Astrocyte of the cerebellum (primary cell): ENCODE measurements at regions not wholly inside any gene's neighbourhood (a gene's known extent, or its start where the extent isn't known, plus 50 kb on each side); places are given as distances from the start of the nearest gene placed in this dataset.

ENCODE experiments used
- DNase-seq: peaks from one replicate; pipeline ENCODE4 v3.0.0-alpha.2; 2011; ENCODE audit warnings: low read depth
- H3K4me3 ChIP-seq: 2 replicates; pipeline ENCODE4 v1.5.1; 2011; ENCODE audit warnings: mild to moderate bottlenecking, low read depth, low read length, moderate library complexity
- CTCF ChIP-seq: IDR thresholded peaks from 2 replicates; pipeline ENCODE4 v1.5.1; 2012; ENCODE audit warnings: low read length, low read depth, moderate library complexity, mild to moderate bottlenecking; ENCODE audit errors: missing control alignments
- in situ Hi-C: cut with HindIII; loops from 2 replicates; pipeline ENCODE4 v1.10.0; 2017; ENCODE audit warnings: low sequenced_read_pairs

- in situ Hi-C loops: no loop called here
- no peak for DNase-seq
- no peak overlapping the region for H3K4me3 ChIP-seq
- no peak for TF ChIP-seq CTCF
These were observed 79.5 kb downstream of the LINGO1 start for GRCh38 chr15:77553257-77553656.

- in situ Hi-C loops: no loop called here
- DNase-seq: no peak
- no peak for TF ChIP-seq CTCF
- no peak overlapping the region for H3K4me3 ChIP-seq
These were observed 80.6 kb downstream of the LINGO1 start for GRCh38 chr15:77552066-77552465.

DNA sequence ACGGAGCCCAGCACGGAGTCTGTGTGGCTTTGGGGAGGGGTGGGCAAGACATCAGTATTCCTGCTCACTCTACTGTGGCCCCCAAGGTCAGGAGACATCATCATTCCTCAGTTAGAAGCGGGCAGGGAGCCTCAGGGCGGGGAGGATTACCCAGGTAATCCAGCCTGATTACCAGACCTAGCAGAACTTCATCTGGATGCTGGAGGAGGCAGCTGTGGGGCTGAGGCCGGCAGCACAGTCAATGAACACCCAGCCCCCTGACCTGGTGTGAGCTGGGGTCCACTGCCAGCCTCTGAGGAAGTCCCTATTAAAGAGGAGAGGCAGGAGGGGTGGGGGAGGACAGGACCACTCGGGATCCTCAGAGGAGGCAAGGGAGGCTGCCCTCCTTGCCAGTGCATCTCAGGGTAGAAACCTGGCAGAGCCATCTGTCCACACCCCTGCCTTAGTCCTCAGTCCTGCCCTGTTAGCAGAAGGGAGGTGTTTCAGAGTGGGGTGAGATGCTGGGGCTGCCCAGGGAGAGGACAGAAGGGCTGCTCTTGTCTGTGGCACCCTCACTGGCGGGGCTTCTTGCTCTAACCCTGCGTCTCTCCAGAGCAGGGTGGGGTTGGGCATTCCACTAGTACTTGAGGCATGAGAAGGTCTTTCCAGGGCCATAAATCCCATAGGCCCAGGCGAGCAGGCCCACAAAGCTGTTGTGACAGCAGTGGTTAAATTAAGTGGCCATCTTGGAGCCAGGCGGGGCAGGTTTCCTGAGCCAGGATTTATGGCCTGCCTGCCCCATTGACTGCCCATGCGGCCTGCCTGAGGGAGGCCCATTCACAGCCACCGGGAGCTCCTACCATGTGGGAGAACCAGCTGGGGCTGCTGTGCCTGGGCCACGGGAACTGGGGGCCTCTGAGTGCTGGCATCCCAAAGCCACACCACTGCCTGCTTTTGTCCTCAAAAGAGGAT is 82.1 kb downstream of the LINGO1 start:
- DNase-seq: no peak
- in situ Hi-C loops: no loop called here
- H3K4me3 ChIP-seq: no peak overlapping the region
- no peak for TF ChIP-seq CTCF

GRCh38 chr15:77549576-77550288 is 83.0 kb downstream of the LINGO1 start:
- H3K4me3 ChIP-seq: no peak overlapping the region
- in situ Hi-C loops: loop anchor here (25.0 kb wide), 1 partner anchor 337 kb away; no protein-coding TSS in a partner anchor
- no peak for TF ChIP-seq CTCF
- DNase-seq: no peak

DNA sequence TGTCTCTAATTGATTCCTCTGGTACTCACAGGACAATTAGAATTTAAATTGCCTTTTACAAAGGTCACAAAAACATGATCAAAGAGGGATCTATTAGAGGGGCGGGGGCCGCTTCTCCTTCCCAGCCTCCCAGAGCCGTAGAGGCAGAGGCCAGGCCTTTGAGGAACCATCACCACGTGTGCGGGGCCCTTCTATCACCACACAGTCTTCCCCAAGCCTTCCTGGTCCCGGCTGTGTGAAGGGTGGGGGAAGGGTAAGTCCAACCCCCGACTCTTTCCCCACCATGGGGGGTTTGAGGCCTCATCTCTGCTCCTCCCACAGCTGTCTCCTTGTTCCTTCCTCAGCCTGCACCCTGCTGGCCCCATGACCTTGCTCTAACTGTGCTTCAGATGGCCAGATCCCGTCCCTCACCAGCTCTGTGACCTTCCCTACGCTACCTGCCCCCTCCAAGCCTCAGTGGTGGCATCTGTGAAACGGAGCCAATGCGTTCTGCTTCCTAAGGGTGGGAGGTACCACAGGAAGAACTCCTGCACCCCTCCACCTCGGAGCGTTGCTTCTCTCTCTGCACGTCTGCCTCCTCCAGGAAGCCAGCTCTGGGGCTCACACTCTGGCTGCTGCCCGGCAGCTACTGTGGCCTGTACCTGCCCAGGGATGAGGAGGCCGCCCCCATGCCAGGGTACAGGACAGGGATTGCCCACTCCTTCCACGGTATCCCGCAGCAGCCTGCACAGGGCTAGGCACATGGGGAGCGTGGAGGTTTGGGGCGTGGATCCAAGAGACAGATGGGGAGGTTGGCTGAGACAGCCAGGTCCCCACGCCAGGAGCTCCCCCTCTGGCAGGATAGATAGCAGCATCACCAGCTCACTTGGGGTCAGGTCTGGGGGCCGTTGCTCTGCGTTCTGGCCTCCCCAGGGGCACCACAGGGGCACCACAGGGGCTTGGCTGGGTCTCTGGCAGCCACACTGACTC is 83.8 kb downstream of the LINGO1 start:
- no peak overlapping the region for H3K4me3 ChIP-seq
- TF ChIP-seq CTCF: no peak
- in situ Hi-C loops: loop anchor here (25.0 kb wide), 1 partner anchor 337 kb away; no protein-coding TSS in a partner anchor
- DNase-seq: no peak
